HG03025 (cell line): ENCODE measurements at regions not wholly inside any gene's neighbourhood (a gene's known extent, or its start where the extent isn't known, plus 50 kb on each side); places are given as distances from the start of the nearest gene placed in this dataset.
"Not testable (repeated sequence)": the region's sequence is repeated elsewhere in the genome, so short reads cannot be mapped to it uniquely, and the experiment has no call there.

ENCODE experiments used
- ATAC-seq: cut with Tn5 transposase; IDR thresholded peaks from one replicate; pipeline ENCODE4 v1.9.1; 2021; ENCODE audit warnings: mild to moderate bottlenecking, moderate library complexity; ENCODE audit not compliant: unreplicated experiment, low FRiP score

- no peak for ATAC-seq
Observed at GRCh38 chr14:24744641-24745040, 110.7 kb upstream of the GZMB start.

DNA sequence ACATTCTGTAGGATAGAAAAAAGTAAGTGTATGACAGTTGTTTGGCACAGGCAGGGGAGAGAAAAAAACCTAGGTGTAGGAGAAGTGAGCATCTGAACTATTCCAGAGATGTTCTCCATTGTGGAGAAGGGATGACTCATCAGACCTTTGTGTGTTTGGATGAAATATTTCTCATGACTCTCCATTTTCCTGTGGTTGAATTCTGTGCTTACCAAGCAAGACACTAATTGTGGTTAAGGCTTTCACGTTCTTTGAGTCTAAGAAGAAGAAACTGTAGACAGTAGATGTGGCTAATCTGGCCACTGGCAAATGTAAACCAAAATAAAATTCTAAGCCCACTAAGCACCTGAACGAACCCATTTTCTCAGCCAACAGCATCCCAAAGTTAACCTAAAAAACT, 107.9 kb upstream of the GZMB start:
- no peak for ATAC-seq

GRCh38 chr14:24735984-24736630, 102.1 kb upstream of the GZMB start:
- no peak for ATAC-seq

GRCh38 chr14:24734917-24735500, 101.0 kb upstream of the GZMB start:
- no peak for ATAC-seq

- ATAC-seq: no peak
Observed at GRCh38 chr14:24726480-24726879, 92.5 kb upstream of the GZMB start.

GRCh38 chr14:24725311-24725710, 91.3 kb upstream of the GZMB start:
- ATAC-seq: no peak

DNA sequence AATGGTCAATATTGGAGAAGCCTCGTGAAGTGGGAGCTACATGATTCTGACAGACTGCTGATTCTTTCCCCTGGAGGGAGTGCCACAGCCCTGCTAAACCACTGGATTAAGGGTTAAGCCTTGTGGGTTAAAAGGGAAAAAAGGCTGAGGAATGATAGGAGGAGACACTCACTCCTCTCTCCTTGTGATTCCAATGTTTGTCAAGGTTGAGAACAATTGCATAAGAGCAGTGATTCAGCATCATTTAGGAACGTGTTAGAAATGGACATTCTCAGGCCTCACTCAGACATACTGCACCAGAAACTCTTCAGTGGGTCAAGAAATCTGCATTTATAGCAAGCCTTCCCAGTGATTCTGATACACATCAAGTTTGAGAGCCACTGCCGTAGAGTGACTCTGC, 87.8 kb upstream of the GZMB start:
- no peak for ATAC-seq

DNA sequence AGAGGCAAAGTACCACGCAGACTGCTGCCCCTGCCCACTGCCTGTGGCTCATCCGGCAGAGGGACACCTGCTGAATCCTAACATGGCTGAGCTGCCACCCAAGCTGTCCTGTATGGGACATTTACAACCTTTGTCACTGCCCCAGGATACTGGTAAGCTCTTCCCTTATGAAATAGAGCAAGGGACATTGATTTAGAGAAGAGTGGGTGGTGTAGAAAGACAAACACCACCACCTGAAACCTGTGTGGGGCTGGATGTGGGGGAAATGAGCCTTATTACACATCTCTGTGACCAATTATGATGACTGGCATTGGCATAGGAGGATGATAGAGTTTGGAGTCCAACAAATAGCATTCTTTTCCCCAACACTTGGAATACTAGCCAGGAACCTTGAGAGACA, 81.2 kb upstream of the GZMB start:
- ATAC-seq: no peak

DNA sequence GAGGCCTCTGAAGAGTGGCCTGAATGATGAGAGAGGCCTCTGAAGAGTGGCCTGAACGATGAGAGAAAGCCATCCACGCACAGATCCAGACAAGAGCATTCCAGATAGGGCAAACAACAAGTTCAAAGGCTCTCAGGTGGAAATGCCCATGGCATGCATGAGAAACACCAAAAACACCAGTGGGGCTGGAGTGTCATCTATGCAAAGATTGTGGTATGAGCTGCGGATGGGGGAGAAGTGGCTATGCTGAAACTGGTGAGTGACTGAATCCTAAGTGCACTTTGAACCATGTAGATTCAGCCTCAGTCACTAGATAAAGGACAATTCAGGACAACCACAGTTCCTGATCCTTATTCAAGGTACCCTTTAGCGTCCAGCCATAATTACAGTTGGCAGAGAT, 79.4 kb upstream of the GZMB start:
- no peak for ATAC-seq

DNA sequence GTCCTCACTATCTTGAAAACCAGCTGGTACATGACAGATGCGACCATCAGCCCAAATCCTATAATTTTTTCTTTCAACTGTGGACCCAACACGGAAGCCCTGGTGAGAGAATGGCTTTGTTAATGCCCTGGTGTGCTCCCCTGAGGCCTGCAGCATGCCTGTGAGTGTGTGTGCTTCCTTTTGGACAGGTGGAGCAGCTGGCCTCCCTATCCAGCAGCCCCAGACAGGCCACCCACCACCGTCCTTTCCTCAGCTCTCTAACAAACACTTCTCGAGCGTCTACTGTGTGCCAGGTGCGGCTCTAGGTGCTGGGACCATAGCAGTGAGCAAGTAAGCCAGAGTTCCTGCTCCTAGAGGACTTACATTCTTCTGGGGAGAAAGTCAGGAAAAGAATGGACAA, 78.9 kb upstream of the GZMB start:
- no peak for ATAC-seq

GRCh38 chr14:24712374-24712773, 78.4 kb upstream of the GZMB start:
- no peak for ATAC-seq

DNA sequence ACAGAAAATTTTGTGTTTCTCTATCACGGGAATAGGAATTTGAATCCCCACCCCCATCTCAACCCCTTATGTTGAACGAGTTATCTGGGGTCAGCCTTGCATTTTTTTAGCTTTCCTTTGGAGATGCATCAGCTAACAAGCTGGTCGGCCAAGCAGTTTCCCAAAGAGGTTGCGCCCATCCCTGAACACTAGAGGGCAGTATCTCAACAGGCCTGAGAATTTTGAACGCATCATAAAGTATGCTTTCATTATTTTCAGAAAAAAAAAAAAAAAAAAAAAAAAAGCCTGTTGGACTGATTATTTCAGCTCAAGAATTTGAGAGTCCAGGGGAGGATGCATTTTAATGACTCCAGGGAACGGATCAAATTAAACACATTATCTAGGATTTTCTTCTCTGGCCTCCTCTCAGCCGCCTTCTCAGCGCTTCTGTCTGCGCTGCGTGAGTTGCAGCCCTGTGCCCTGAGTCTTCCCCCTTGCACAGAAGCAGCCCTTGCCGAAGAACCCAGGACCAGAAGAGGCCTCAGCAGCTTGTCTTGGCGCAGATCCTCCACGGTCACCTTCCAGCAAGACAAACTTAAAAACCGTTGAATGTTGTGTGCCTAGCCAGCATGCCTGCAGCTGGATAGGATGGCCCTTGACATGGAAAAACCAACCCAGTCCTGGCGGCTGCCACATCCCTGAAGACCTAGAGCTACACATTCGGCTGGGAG, 76.6 kb upstream of the GZMB start:
- no peak for ATAC-seq

DNA sequence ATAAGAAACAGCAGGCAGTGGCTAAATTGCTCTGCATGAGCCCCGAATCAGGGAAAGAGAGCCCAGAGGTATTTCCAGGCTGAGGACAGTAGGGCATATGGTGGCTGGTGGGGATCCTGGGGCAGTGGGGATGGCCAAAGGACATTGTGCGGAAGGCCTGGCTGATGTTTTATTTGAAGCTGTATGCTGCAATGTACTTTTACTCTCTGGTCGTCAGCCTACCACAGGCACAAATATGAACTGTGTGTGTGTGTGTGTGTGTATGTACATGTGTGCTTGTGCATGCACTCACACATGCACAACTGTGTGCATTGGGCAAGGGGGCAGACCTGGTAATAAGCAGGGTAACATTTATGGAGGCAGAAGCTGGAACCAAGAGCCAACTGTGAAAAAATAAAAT, 74.7 kb upstream of the GZMB start:
- ATAC-seq: no peak

GRCh38 chr14:24706351-24706750, 72.4 kb upstream of the GZMB start:
- no peak for ATAC-seq

- peak; percentile 96 for ATAC-seq
Observed at GRCh38 chr14:24705840-24706239, 71.8 kb upstream of the GZMB start.

GRCh38 chr14:24701062-24701461, 67.1 kb upstream of the GZMB start:
- no peak for ATAC-seq

GRCh38 chr14:24700511-24700910, 66.5 kb upstream of the GZMB start:
- ATAC-seq: no peak

GRCh38 chr14:24699052-24699451, 65.1 kb upstream of the GZMB start:
- peak; percentile 55 for ATAC-seq

GRCh38 chr14:24696280-24696920, 62.4 kb upstream of the GZMB start:
- not testable (repeated sequence) for ATAC-seq

GRCh38 chr14:24695265-24696241, 61.6 kb upstream of the GZMB start:
- no peak for ATAC-seq
